ENCODE measurements at regions not wholly inside any gene's neighbourhood (a gene's known extent, or its start where the extent isn't known, plus 50 kb on each side); places are given as distances from the start of the nearest gene placed in this dataset.
"Not testable (repeated sequence)": the region's sequence is repeated elsewhere in the genome, so short reads cannot be mapped to it uniquely, and the experiment has no call there.

- no peaks in the 10 kb centered on the region for H3K4me1 Mint-ChIP-seq (ENCODE audit: low read depth)
- TF ChIP-seq CTCF (IDR thresholded peaks at IDR 0.05) = no peak
- intact Hi-C loops (cut with micrococcal nuclease) = no loop called here
- ChIA-PET CTCF (no interaction called here), POLR2A (no interaction called here)
- no peak overlapping the region for H3K27ac Mint-ChIP-seq
- no peaks in the 10 kb centered on the region for H3K36me3 Mint-ChIP-seq (ENCODE audit: low read depth)
- H3K27me3 Mint-ChIP-seq = no peaks in the 10 kb centered on the region
- H3K9me3 Mint-ChIP-seq = peaks cover 4% of the 10 kb centered on the region
- H3K4me3 Mint-ChIP-seq = no peak overlapping the region
- DNase-seq (no peak), ATAC-seq (no peak)
These were observed 1141.2 kb downstream of the SORCS1 start for GRCh38 chr10:106023329-106023728.

DNA sequence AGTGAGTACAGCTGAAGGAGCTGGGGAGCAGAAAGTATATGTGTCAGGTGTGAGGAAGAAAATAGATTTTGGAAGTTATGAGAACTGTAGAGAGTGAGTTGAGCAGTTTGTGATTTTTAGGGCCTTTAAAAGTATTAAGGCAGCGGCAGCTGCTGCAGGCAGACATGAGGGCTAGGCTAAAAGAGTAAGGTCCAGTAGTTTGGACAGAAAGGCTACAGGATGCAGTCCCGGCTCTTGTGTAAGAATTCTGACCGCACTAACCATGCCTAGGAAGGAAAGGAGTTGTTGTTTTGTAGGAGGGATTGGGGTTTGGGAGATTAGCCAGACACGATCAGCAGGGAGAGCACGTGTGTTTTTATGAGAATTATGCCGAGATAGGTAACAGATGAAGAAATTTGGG lies 1144.9 kb downstream of the SORCS1 start:
- H3K36me3 Mint-ChIP-seq (ENCODE audit: low read depth); ATAC-seq; H3K4me1 Mint-ChIP-seq (ENCODE audit: low read depth); H3K9me3 Mint-ChIP-seq; intact Hi-C loops (cut with micrococcal nuclease); H3K27ac Mint-ChIP-seq; CTCF ChIA-PET; H3K4me3 Mint-ChIP-seq; POLR2A ChIA-PET; H3K27me3 Mint-ChIP-seq; DNase-seq: not testable (repeated sequence)

DNA sequence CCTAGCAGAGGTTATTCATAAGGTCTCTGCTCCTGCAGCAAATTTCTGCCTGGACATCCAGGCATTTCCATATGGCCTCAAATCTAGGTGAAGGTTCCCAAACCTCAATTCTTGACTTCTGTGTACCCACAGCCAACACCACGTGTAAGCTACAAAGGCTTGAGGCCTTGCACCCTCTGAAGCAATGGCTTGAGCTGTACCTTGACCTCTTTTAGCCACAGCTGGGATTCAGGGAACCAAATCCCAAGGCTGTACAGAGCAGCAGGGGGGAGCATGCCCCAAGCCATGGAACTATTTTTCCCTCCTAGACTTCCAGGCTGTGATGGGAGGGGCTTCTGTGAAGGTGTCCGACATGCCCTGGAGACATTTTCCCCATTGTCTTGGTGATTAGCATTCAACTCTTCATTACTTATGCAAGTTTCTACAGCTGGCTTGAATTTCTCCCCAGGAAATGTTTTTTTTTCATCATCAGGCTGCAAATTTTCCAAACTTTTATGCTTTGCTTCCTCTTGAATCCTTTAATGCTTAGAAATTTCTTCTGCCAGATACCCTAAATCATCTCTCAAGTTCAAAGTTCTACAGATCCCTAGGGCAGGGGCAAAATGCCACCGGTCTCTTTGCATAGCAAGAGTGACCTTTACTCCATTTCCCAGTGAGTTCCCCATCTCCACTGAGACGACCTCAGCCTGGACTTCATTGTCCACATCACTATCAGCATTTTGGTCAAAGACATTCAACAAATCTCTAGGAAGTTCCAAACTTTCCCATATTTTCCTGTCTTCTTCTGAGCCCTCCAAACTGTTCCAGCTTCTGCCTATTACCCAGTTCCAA lies 1148.9 kb downstream of the SORCS1 start:
- H3K4me1 Mint-ChIP-seq (ENCODE audit: low read depth); DNase-seq; ATAC-seq; H3K36me3 Mint-ChIP-seq (ENCODE audit: low read depth); POLR2A ChIA-PET; intact Hi-C loops (cut with micrococcal nuclease); H3K4me3 Mint-ChIP-seq; H3K27ac Mint-ChIP-seq; H3K27me3 Mint-ChIP-seq; H3K9me3 Mint-ChIP-seq: not testable (repeated sequence)
- CTCF ChIA-PET = interaction anchor here (1.2 kb wide), 1 partner anchor 15 kb away, joined by 3 read pairs; no protein-coding TSS in a partner anchor

GRCh38 chr10:106011250-106011649 lies 1153.3 kb downstream of the SORCS1 start:
- intact Hi-C loops (cut with micrococcal nuclease) = no loop called here
- peaks cover 8% of the 10 kb centered on the region for H3K9me3 Mint-ChIP-seq

DNA sequence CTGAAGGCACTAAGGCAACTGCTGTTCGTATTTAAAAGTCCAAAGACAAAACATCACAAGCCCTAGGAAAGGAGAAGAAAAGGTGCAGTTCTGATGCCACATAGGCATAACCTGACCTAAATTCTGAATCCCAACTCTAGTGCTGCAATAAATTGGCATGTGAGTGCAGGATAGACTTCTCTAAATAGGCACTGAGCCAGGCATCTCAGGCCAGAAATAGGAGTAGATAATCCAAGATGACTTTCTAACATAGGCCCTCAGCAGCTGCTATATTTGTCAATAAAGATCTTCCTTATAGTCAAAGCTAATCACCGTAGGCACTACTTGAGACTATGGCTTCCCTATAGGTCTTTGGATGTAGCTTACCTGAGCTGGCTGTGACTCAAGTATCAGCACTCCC lies 1163.8 kb downstream of the SORCS1 start:
- ATAC-seq (no peak), DNase-seq (no peak)
- no peak overlapping the region for H3K27ac Mint-ChIP-seq
- POLR2A ChIA-PET = no interaction called here
- no peak for TF ChIP-seq CTCF (IDR thresholded peaks at IDR 0.05)
- H3K36me3 Mint-ChIP-seq (ENCODE audit: low read depth) = no peaks in the 10 kb centered on the region
- no peaks in the 10 kb centered on the region for H3K4me1 Mint-ChIP-seq (ENCODE audit: low read depth)
- peaks cover 5% of the 10 kb centered on the region for H3K9me3 Mint-ChIP-seq
- intact Hi-C loops (cut with micrococcal nuclease) = no loop called here
- H3K27me3 Mint-ChIP-seq = no peaks in the 10 kb centered on the region
- no peak overlapping the region for H3K4me3 Mint-ChIP-seq
- CTCF ChIA-PET = interaction anchor here (0.8 kb wide), 1 partner anchor 14 kb away, joined by 3 read pairs; no protein-coding TSS in a partner anchor

More at GRCh38 chr10:106011250-106011649, 1153.3 kb downstream of the SORCS1 start:
- ChIA-PET CTCF (no interaction called here), POLR2A (no interaction called here)
- Mint-ChIP-seq H3K36me3 (ENCODE audit: low read depth) (no peaks in the 10 kb centered on the region), H3K27me3 (no peaks in the 10 kb centered on the region), H3K27ac (no peak overlapping the region), H3K4me3 (no peak overlapping the region), H3K4me1 (ENCODE audit: low read depth) (no peaks in the 10 kb centered on the region)
- TF ChIP-seq CTCF (IDR thresholded peaks at IDR 0.05) = no peak
- ATAC-seq = no peak
- DNase-seq = no peak

DNA sequence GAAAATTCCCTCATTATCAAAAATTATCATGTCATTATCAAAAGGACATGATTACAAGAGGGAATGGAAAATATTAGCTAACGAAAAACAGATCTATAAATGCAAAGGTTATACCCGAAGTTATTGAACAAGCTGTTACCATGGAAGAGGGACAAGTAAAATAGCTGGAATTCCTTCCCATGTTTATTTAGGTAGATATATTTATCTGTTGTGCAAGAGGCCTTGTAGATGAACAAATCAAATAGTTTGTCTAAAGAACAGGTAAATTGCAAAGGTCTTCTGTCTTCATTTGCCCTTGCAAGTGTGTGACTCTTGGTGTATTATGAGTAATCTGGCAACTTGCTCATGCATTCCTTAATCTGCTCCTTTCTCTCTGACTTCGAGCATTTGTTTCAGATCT lies 1170.9 kb downstream of the SORCS1 start:
- Mint-ChIP-seq H3K27ac (no peak overlapping the region), H3K4me3 (no peak overlapping the region)
- no peak for TF ChIP-seq CTCF (IDR thresholded peaks at IDR 0.05)

More for the DNA sequence above, 1170.9 kb downstream of the SORCS1 start:
- Mint-ChIP-seq H3K9me3 (peaks cover 4% of the 10 kb centered on the region), H3K27me3 (peaks cover 2% of the 10 kb centered on the region), H3K36me3 (ENCODE audit: low read depth) (no peaks in the 10 kb centered on the region), H3K4me1 (ENCODE audit: low read depth) (no peaks in the 10 kb centered on the region)
- intact Hi-C loops (cut with micrococcal nuclease) = no loop called here
- POLR2A ChIA-PET = no interaction called here
- no peak for DNase-seq
- CTCF ChIA-PET = no interaction called here
- no peak for ATAC-seq
